Upper lobe of left lung (tissue), 4 donors: ENCODE measurements at regions not wholly inside any gene's neighbourhood (a gene's known extent, or its start where the extent isn't known, plus 50 kb on each side); places are given as distances from the start of the nearest gene placed in this dataset.

Source experiments
- CTCF ChIP-seq, 6 experiments: fragments of 450-650 bp in 4 of 6; fragments of 200-600 bp in 2 of 6; sonication (generic) in 2 of 6; IDR thresholded peaks; one replicate each; pipeline ENCODE4 v1.5.1; 2016 to 2019; ENCODE audit warnings: antibody characterized with exemption in 6 of 6
- EP300 ChIP-seq, 4 donors: sonication (generic); formaldehyde crosslinking; IDR thresholded peaks; one replicate each; pipeline ENCODE4 v1.5.1; 2017; ENCODE audit warnings: antibody characterized with exemption in 4 of 4, control low read depth in 2 of 4
- POLR2A ChIP-seq, 4 donors: fragments of 450-650 bp; IDR thresholded peaks; one replicate each; pipeline ENCODE4 v1.5.1; 2016 to 2017; ENCODE audit warnings: antibody characterized with exemption in 4 of 4, mild to moderate bottlenecking in 2 of 4

GRCh38 chr9:12416716-12417115 lies 276.5 kb upstream of the TYRP1 start:
- TF ChIP-seq POLR2A (IDR thresholded peaks at IDR 0.05) (no peak), CTCF (IDR thresholded peaks at IDR 0.05) (no peak), EP300 (IDR thresholded peaks at IDR 0.05) (no peak)
